ENCODE measurements at regions not wholly inside any gene's neighbourhood (a gene's known extent, or its start where the extent isn't known, plus 50 kb on each side); places are given as distances from the start of the nearest gene placed in this dataset.

GRCh38 chr12:70048521-70049250 is 194.5 kb upstream of the CNOT2 start:
- H4K20me1 ChIP-seq (ENCODE audit: insufficient read depth, low read length), result no peaks in the 10 kb centered on the region
- no peaks in the 10 kb centered on the region for H3K9me3 ChIP-seq (ENCODE audit: insufficient read depth, low read length, severe bottlenecking)
- H2AFZ ChIP-seq (ENCODE audit: low read depth, low read length), result no peak overlapping the region
- H3K27me3 ChIP-seq (ENCODE audit: insufficient read depth, low read length, poor library complexity), result no peaks in the 10 kb centered on the region
- ATAC-seq (ENCODE audit: insufficient read depth, low read depth) (no peak), DNase-seq (no peak)
- H3K4me1 ChIP-seq (ENCODE audit: insufficient read depth, low read length), result no peaks in the 10 kb centered on the region
- H3K79me2 ChIP-seq (ENCODE audit: insufficient read depth, low read length), result no peaks in the 10 kb centered on the region
- no peak overlapping the region for H3K4me2 ChIP-seq (ENCODE audit: insufficient read depth, low read length)
- no peak overlapping the region for H3K9ac ChIP-seq (ENCODE audit: low read depth, low read length)
- no peaks in the 10 kb centered on the region for H3K36me3 ChIP-seq (ENCODE audit: insufficient read depth, low read length)
- TF ChIP-seq CTCF (IDR thresholded peaks at IDR 0.05; ENCODE audit: borderline replicate concordance, extremely low read depth, low read length, poor library complexity, severe bottlenecking) (no peak), EZH2 (IDR thresholded peaks at IDR 0.05; ENCODE audit: borderline replicate concordance, low read depth, low read length, severe bottlenecking) (no peak)
- H3K4me3 ChIP-seq (ENCODE audit: low read depth in 1 of 2, low read length in 2 of 2), result no peak overlapping the region
- no peak overlapping the region for H3K27ac ChIP-seq (ENCODE audit: low read length)

- Histone ChIP-seq H3K27me3 (ENCODE audit: insufficient read depth, low read length, poor library complexity) (no peaks in the 10 kb centered on the region), H3K4me3 (ENCODE audit: low read depth in 1 of 2, low read length in 2 of 2) (no peak overlapping the region), H3K9ac (ENCODE audit: low read depth, low read length) (no peak overlapping the region), H4K20me1 (ENCODE audit: insufficient read depth, low read length) (no peaks in the 10 kb centered on the region), H3K9me3 (ENCODE audit: insufficient read depth, low read length, severe bottlenecking) (no peaks in the 10 kb centered on the region), H3K4me2 (ENCODE audit: insufficient read depth, low read length) (no peak overlapping the region), H3K79me2 (ENCODE audit: insufficient read depth, low read length) (no peaks in the 10 kb centered on the region), H3K36me3 (ENCODE audit: insufficient read depth, low read length) (no peaks in the 10 kb centered on the region), H3K27ac (ENCODE audit: low read length) (no peak overlapping the region), H3K4me1 (ENCODE audit: insufficient read depth, low read length) (no peaks in the 10 kb centered on the region), H2AFZ (ENCODE audit: low read depth, low read length) (no peak overlapping the region)
- ATAC-seq (ENCODE audit: insufficient read depth, low read depth), result no peak
- no peak for TF ChIP-seq EZH2 (IDR thresholded peaks at IDR 0.05; ENCODE audit: borderline replicate concordance, low read depth, low read length, severe bottlenecking)
- TF ChIP-seq CTCF (IDR thresholded peaks at IDR 0.05; ENCODE audit: borderline replicate concordance, extremely low read depth, low read length, poor library complexity, severe bottlenecking), result no peak
- no peak for DNase-seq
Observed at GRCh38 chr12:70049596-70050360, 193.5 kb upstream of the CNOT2 start.

GRCh38 chr12:70052476-70052875 is 190.8 kb upstream of the CNOT2 start:
- H3K27ac ChIP-seq (ENCODE audit: low read length), result no peak overlapping the region
- H4K20me1 ChIP-seq (ENCODE audit: insufficient read depth, low read length), result no peaks in the 10 kb centered on the region

More at GRCh38 chr12:70052476-70052875, 190.8 kb upstream of the CNOT2 start:
- Histone ChIP-seq H3K9ac (ENCODE audit: low read depth, low read length) (no peak overlapping the region), H3K9me3 (ENCODE audit: insufficient read depth, low read length, severe bottlenecking) (no peaks in the 10 kb centered on the region), H3K4me3 (ENCODE audit: low read depth in 1 of 2, low read length in 2 of 2) (no peak overlapping the region), H3K36me3 (ENCODE audit: insufficient read depth, low read length) (no peaks in the 10 kb centered on the region), H3K27me3 (ENCODE audit: insufficient read depth, low read length, poor library complexity) (no peaks in the 10 kb centered on the region), H2AFZ (ENCODE audit: low read depth, low read length) (no peak overlapping the region), H3K4me1 (ENCODE audit: insufficient read depth, low read length) (no peaks in the 10 kb centered on the region), H3K4me2 (ENCODE audit: insufficient read depth, low read length) (no peak overlapping the region), H3K79me2 (ENCODE audit: insufficient read depth, low read length) (no peaks in the 10 kb centered on the region)
- no peak for ATAC-seq (ENCODE audit: insufficient read depth, low read depth)
- no peak for TF ChIP-seq CTCF (IDR thresholded peaks at IDR 0.05; ENCODE audit: borderline replicate concordance, extremely low read depth, low read length, poor library complexity, severe bottlenecking)
- no peak for TF ChIP-seq EZH2 (IDR thresholded peaks at IDR 0.05; ENCODE audit: borderline replicate concordance, low read depth, low read length, severe bottlenecking)
- DNase-seq, result no peak

Data from DND-41 (cell line).